SK-N-MC (cell line): ENCODE measurements at regions not wholly inside any gene's neighbourhood (a gene's known extent, or its start where the extent isn't known, plus 50 kb on each side); places are given as distances from the start of the nearest gene placed in this dataset.

Experiments used
- EZH2 ChIP-seq: fragments of 200-600 bp; sonication (generic); IDR thresholded peaks from one replicate; pipeline ENCODE4 v1.6.1; 2017; ENCODE audit warnings: antibody characterized with exemption
- FOXP2 ChIP-seq: optimal IDR thresholded peaks from 2 replicates; pipeline ENCODE3; 2011; ENCODE audit warnings: mild to moderate bottlenecking, moderate library complexity; ENCODE audit not compliant: insufficient read depth; ENCODE audit errors: extremely low read length, control extremely low read depth
- POLR2AphosphoS5 ChIP-seq: IDR thresholded peaks from 2 replicates; pipeline ENCODE4 v1.6.1; 2012; ENCODE audit warnings: mild to moderate bottlenecking, low read depth, low read length, borderline replicate concordance

- TF ChIP-seq POLR2AphosphoS5 (no peak), EZH2 (no peak), FOXP2 (no peak)
Observed at GRCh38 chrX:121456315-121456714, 408.9 kb downstream of the GLUD2 start.
